Aorta (tissue), 5 donors: ENCODE measurements at regions not wholly inside any gene's neighbourhood (a gene's known extent, or its start where the extent isn't known, plus 50 kb on each side); places are given as distances from the start of the nearest gene placed in this dataset.
"Not testable (repeated sequence)": the region's sequence is repeated elsewhere in the genome, so short reads cannot be mapped to it uniquely, and the experiment has no call there.

Experiments used
- ATAC-seq: fragments of 200-7000 bp; cut with Tn5 transposase; one replicate; pipeline ENCODE4 v1.9.1; 2022; ENCODE audit warnings: moderate library complexity; ENCODE audit not compliant: low FRiP score
- DNase-seq, 2 donors: peaks; one replicate each; pipeline ENCODE4 v3.0.0-alpha.2; 2020
- H3K27ac ChIP-seq, 2 donors: one replicate each; pipeline ENCODE4 v1.5.1; 2013; ENCODE audit warnings: low read length in 2 of 2, mild to moderate bottlenecking in 2 of 2, moderate library complexity in 2 of 2, control low read depth in 1 of 2, inconsistent platforms in 1 of 2, low read depth in 1 of 2
- H3K27me3 ChIP-seq, 2 donors: one replicate each; pipeline ENCODE4 v1.6.1; 2013; ENCODE audit warnings: control low read depth in 1 of 2, low read length in 1 of 2, mild to moderate bottlenecking in 1 of 2, moderate library complexity in 1 of 2; ENCODE audit not compliant: insufficient read depth in 2 of 2, control insufficient read depth in 1 of 2
- H3K36me3 ChIP-seq, 2 donors: one replicate each; pipeline ENCODE4 v1.6.1; 2013; ENCODE audit warnings: control low read depth in 1 of 2, low read length in 1 of 2, mild to moderate bottlenecking in 1 of 2; ENCODE audit not compliant: insufficient read depth in 2 of 2, control insufficient read depth in 1 of 2
- H3K4me1 ChIP-seq, 2 donors: one replicate each; pipeline ENCODE4 v1.6.1; 2013; ENCODE audit warnings: low read length in 2 of 2, control low read depth in 1 of 2, mild to moderate bottlenecking in 1 of 2, moderate library complexity in 1 of 2; ENCODE audit not compliant: insufficient read depth in 2 of 2, control insufficient read depth in 1 of 2
- H3K4me3 ChIP-seq, 2 donors: one replicate each; pipeline ENCODE4 v1.5.1; 2013; ENCODE audit warnings: low read length in 2 of 2, control low read depth in 1 of 2, mild to moderate bottlenecking in 1 of 2
- H3K9me3 ChIP-seq: one replicate; pipeline ENCODE4 v1.6.1; 2013; ENCODE audit warnings: mild to moderate bottlenecking, low read length; ENCODE audit not compliant: control insufficient read depth
- WGBS, 2 donors: extraction: QIAGEN DNeasy Blood & Tissue Kit; methylation state at CpG; one replicate each; pipeline ENCODE4 v1.1.7; 2013; 5-methylcytosine and 5-hydroxymethylcytosine counted together
- intact Hi-C, 2 donors: fragments of 100-400 bp; cut with DNase I; formaldehyde crosslinking; loops; one replicate each; pipeline versions ENCODE4 v1.14.2 to v1.15.0; 2022
- donor health status: healthy with polysubstance abuse.
- donor health status: Bipolar disorder and iron deficiency.
- donor health status: DM: no; HTN: no; CAD: no.
- donor health status: DM: no; HTN: no; CAD: no.
- donor health status: DM: yes; HTN: yes; CAD: no.

GRCh38 chr6:135617222-135617621 is 119.7 kb upstream of the AHI1 start:
- 91 to 92% methylated on average over 2 of the region's 2 CpGs for WGBS, 2 donors

DNA sequence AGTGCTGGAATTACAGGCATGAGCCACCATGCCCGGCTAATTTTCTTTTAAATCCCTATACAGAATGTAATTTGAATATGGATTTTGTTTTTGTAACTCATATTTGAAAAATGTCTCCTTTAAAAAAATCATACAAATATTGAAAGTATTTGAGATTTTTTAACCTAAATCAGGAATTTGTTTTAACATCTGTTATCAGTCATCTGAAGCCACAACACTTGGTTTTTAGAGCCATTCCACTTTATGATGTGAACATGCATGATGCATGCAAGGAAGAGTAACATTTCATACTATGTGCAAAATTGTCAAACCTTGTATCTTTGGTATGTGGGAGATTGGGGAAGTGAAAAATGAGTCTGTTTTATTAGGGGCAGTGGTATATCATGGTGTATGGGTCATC is 124.5 kb upstream of the AHI1 start:
- H3K4me3 ChIP-seq = no peak overlapping the region
- WGBS, 2 donors = 56 to 91% methylated on average over 1 of the region's 1 CpG
- DNase-seq (no peak), ATAC-seq (no peak)
- no peak overlapping the region for H3K27ac ChIP-seq
- H3K9me3 ChIP-seq = no peaks in the 10 kb centered on the region
- no peaks in the 10 kb centered on the region for H3K4me1 ChIP-seq
- intact Hi-C loops = no loop called here
- H3K36me3 ChIP-seq = no peaks in the 10 kb centered on the region
- no peaks in the 10 kb centered on the region for H3K27me3 ChIP-seq

More at GRCh38 chr6:135617222-135617621, 119.7 kb upstream of the AHI1 start:
- H3K36me3 ChIP-seq = no peaks in the 10 kb centered on the region
- H3K27ac ChIP-seq = no peak overlapping the region
- no peaks in the 10 kb centered on the region for H3K4me1 ChIP-seq
- DNase-seq = no peak
- H3K9me3 ChIP-seq = peaks cover 1% of the 10 kb centered on the region
- no peaks in the 10 kb centered on the region for H3K27me3 ChIP-seq
- intact Hi-C loops = no loop called here
- ATAC-seq = no peak
- H3K4me3 ChIP-seq = no peak overlapping the region

GRCh38 chr6:135623979-135624378 is 126.4 kb upstream of the AHI1 start:
- Histone ChIP-seq H3K9me3 (no peaks in the 10 kb centered on the region), H3K36me3 (no peaks in the 10 kb centered on the region)
- intact Hi-C loops = no loop called here

DNA sequence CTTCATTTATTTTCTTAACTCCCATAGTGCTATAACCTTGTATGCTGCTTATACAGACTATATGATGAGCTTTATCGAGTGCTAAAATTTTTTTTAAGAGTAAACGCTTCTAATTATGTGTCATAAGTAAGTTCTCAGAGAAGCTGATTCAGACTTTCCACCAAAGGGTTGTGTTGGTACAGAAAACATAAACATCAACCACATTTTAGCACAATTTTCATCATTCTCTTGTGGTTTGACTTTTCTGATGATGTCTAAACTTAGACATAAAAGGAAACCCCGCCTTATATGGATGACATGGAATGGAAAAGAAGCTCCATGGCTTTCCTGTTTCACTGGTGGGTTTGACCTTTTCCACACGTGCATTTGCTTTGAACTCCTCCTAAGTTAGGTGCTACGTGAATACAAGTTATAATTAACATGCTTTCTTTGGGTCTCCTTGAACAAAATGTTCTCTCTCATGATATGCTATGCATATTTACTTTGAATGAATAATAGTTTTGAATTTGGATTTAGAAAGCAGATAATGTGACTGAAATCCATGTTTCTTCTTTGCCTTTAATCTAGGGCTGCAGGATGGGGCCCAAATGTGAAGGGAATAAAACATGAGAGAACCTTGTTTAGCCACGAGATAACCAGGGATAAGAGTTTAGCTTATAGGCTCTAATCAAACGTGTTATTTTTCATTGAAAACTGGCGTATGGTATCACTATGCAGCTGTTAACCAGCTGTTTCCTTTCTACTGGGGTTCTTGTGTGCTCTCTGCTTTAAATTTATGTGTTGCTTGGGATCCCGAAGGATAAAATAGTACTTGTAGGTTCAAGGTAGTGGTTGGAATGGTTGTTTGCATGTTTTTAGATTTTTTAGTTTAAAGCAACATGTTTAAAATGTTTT is 127.1 kb upstream of the AHI1 start:
- ATAC-seq = no peak
- Histone ChIP-seq H3K36me3 (no peaks in the 10 kb centered on the region), H3K9me3 (no peaks in the 10 kb centered on the region), H3K4me1 (no peaks in the 10 kb centered on the region), H3K27ac (no peak overlapping the region), H3K4me3 (no peak overlapping the region), H3K27me3 (no peaks in the 10 kb centered on the region)
- 56 to 57% methylated on average over 9 of the region's 9 CpGs for WGBS, 2 donors
- no peak for DNase-seq
- intact Hi-C loops = no loop called here

More at GRCh38 chr6:135623979-135624378, 126.4 kb upstream of the AHI1 start:
- H3K4me3 ChIP-seq = no peak overlapping the region
- 88 to 90% methylated on average over 1 of the region's 1 CpG for WGBS, 2 donors
- no peak overlapping the region for H3K27ac ChIP-seq
- ATAC-seq (no peak), DNase-seq (no peak)
- H3K4me1 ChIP-seq = no peaks in the 10 kb centered on the region
- H3K27me3 ChIP-seq = no peaks in the 10 kb centered on the region

DNA sequence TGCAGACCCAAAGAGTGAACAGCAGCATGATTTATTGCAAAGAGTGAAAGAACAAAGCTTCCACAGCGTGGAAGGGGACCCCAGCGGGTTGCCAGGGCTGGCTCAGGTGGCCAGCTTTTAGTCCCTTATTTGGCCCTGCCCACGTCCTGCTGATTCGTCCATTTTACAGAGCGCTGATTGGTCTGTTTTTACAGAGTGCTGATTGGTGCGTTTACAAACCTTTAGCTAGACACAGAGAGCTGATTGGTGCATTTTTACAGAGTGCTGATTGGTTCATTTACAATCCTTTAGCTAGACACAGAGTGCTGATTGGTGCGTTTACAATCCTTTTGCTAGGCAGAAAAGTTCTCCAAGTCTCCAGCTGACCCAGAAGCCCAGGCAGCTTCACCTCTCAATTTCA is 128.5 kb upstream of the AHI1 start:
- H3K9me3 ChIP-seq, DNase-seq, H3K27me3 ChIP-seq, H3K27ac ChIP-seq, intact Hi-C loops, H3K4me3 ChIP-seq, H3K36me3 ChIP-seq, ATAC-seq, H3K4me1 ChIP-seq: not testable (repeated sequence)
- 90 to 94% methylated on average over 7 of the region's 7 CpGs for WGBS, 2 donors

DNA sequence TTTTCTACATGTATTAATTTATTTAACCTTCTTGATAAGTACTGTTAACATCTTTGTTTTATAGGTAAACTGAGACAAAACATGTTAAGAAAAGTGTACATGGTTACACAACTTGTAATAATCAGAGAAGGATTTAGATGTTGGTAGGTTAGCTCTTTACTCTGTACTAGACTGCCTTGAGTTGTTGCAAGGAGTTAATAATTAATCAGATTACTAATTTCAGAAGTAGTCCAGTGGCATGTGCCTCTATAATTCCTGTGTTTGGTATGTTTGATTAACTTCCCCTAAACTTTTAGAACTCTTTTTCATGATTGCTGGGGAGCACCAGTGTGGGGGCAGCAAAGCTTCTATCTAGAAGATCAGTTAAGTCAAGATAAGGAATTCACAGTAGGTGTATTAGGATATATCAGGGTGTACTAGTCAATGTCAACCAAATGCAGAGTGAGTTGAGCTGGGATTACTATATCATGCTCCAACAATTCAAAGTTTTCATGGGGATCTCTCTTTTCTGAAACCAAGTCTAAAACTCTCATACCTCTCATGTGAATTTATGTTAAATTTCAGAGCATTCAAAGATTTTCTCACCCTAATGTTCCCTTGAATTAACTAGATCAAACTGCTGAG is 129.7 kb upstream of the AHI1 start:
- Histone ChIP-seq H3K9me3 (no peaks in the 10 kb centered on the region), H3K27me3 (no peaks in the 10 kb centered on the region), H3K4me1 (no peaks in the 10 kb centered on the region), H3K36me3 (no peaks in the 10 kb centered on the region), H3K4me3 (no peak overlapping the region), H3K27ac (no peak overlapping the region)
- DNase-seq (no peak), ATAC-seq (no peak)
- intact Hi-C loops = no loop called here

- WGBS, 2 donors = 72 to 84% methylated on average over 6 of the region's 6 CpGs
- Histone ChIP-seq H3K36me3 (no peaks in the 10 kb centered on the region), H3K27me3 (no peaks in the 10 kb centered on the region), H3K27ac (no peak overlapping the region), H3K4me3 (no peak overlapping the region), H3K4me1 (no peaks in the 10 kb centered on the region), H3K9me3 (no peaks in the 10 kb centered on the region)
- intact Hi-C loops = no loop called here
- DNase-seq (no peak), ATAC-seq (peak; percentile 57)
These were observed 133.3 kb upstream of the AHI1 start for GRCh38 chr6:135630789-135631376.

GRCh38 chr6:135631821-135632220 is 134.3 kb upstream of the AHI1 start:
- 52 to 54% methylated on average over 2 of the region's 2 CpGs for WGBS, 2 donors
- Histone ChIP-seq H3K4me1 (no peaks in the 10 kb centered on the region), H3K4me3 (no peak overlapping the region), H3K9me3 (no peaks in the 10 kb centered on the region), H3K36me3 (no peaks in the 10 kb centered on the region), H3K27me3 (no peaks in the 10 kb centered on the region), H3K27ac (no peak overlapping the region)
- no peak for DNase-seq
- intact Hi-C loops = no loop called here
- ATAC-seq = no peak

GRCh38 chr6:135633573-135633972 is 136.0 kb upstream of the AHI1 start:
- intact Hi-C loops = no loop called here
- WGBS, 2 donors = 33 to 42% methylated on average over 2 of the region's 2 CpGs
- ATAC-seq = no peak

More at GRCh38 chr6:135633573-135633972, 136.0 kb upstream of the AHI1 start:
- DNase-seq = no peak
- Histone ChIP-seq H3K4me1 (no peaks in the 10 kb centered on the region), H3K9me3 (no peaks in the 10 kb centered on the region), H3K36me3 (no peaks in the 10 kb centered on the region), H3K27me3 (no peaks in the 10 kb centered on the region), H3K4me3 (no peak overlapping the region), H3K27ac (no peak overlapping the region)
